ENCODE measurements at regions not wholly inside any gene's neighbourhood (a gene's known extent, or its start where the extent isn't known, plus 50 kb on each side); places are given as distances from the start of the nearest gene placed in this dataset.

DNA sequence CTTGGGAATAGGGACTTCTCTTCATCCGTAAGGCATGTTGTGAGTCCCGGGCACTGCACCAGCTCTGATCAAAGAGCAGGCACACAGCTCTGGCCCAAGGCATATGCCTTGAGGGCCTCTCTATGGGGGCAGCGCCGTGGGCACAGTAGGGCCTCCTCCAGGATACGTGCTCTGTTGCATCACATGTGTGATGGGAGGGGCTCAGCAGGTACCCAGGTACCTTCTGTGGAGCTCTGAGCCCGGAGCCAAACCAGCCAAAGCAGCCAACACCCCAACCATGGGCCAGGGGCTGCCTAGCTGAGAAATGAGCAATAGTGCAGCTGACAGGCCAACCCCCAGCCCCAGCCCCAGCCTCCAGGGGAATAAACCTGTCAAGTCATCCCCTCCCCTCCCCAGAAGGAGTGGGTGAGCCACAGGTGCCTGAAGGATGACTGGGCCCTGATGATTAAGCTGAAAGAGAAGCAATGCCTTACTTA is 79.7 kb upstream of the SHISAL1 start:
- Histone ChIP-seq H4K20me1 (ENCODE audit: control insufficient read depth, extremely low read depth, insufficient read depth, low read length) (no peaks in the 10 kb centered on the region), H3K27ac (ENCODE audit: control insufficient read depth, insufficient read depth, low read length) (no peak overlapping the region), H2AFZ (ENCODE audit: control insufficient read depth, low read length) (no peak overlapping the region), H3K27me3 (ENCODE audit: control insufficient read depth, extremely low read depth, insufficient read depth, low read length) (peaks cover 9% of the 10 kb centered on the region), H3K4me1 (ENCODE audit: control insufficient read depth, extremely low read depth, insufficient read depth, low read length) (peaks cover 19% of the 10 kb centered on the region), H3K79me2 (ENCODE audit: control insufficient read depth, insufficient read depth, low read length) (no peaks in the 10 kb centered on the region), H3K9me1 (ENCODE audit: control insufficient read depth, extremely low read depth, insufficient read depth, low read length) (no peaks in the 10 kb centered on the region), H3K9me3 (ENCODE audit: control insufficient read depth, low read depth, low read length) (no peaks in the 10 kb centered on the region), H3K36me3 (ENCODE audit: control insufficient read depth in 2 of 2, extremely low read depth in 1 of 2, insufficient read depth in 2 of 2, low read length in 2 of 2) (no peaks in the 10 kb centered on the region), H3K9ac (ENCODE audit: control insufficient read depth, extremely low read depth, insufficient read depth, low read length) (peak overlapping the region; percentile 14), H3K4me3 (ENCODE audit: control insufficient read depth in 2 of 3, extremely low read depth in 1 of 3, insufficient read depth in 2 of 3, low read depth in 1 of 3, low read length in 3 of 3) (no peak overlapping the region), H3K4me2 (ENCODE audit: control insufficient read depth, extremely low read depth, insufficient read depth, low read depth, low read length) (peak overlapping the region; percentile 19)
- FAIRE-seq (no peak), DNase-seq (ENCODE audit: low read depth, low spot score) (no peak)
- TF ChIP-seq, protein P1, sequence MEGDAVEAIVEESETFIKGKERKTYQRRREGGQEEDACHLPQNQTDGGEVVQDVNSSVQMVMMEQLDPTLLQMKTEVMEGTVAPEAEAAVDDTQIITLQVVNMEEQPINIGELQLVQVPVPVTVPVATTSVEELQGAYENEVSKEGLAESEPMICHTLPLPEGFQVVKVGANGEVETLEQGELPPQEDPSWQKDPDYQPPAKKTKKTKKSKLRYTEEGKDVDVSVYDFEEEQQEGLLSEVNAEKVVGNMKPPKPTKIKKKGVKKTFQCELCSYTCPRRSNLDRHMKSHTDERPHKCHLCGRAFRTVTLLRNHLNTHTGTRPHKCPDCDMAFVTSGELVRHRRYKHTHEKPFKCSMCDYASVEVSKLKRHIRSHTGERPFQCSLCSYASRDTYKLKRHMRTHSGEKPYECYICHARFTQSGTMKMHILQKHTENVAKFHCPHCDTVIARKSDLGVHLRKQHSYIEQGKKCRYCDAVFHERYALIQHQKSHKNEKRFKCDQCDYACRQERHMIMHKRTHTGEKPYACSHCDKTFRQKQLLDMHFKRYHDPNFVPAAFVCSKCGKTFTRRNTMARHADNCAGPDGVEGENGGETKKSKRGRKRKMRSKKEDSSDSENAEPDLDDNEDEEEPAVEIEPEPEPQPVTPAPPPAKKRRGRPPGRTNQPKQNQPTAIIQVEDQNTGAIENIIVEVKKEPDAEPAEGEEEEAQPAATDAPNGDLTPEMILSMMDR (optimal IDR thresholded peaks at IDR 0.05 in 1 of 3, IDR thresholded peaks at IDR 0.05 in 1 of 3, conservative IDR thresholded peaks at IDR 0.05 in 1 of 3; ENCODE audit: extremely low read depth in 1 of 3, insufficient read depth in 2 of 3, low read length in 3 of 3): no peak
- TF ChIP-seq EZH2 (IDR thresholded peaks at IDR 0.05; ENCODE audit: low read length): no peak
- dilution Hi-C loops (cut with MboI; ENCODE audit: extremely low pct_ligation_motif_present, low sequenced_read_pairs): no loop called here

DNA sequence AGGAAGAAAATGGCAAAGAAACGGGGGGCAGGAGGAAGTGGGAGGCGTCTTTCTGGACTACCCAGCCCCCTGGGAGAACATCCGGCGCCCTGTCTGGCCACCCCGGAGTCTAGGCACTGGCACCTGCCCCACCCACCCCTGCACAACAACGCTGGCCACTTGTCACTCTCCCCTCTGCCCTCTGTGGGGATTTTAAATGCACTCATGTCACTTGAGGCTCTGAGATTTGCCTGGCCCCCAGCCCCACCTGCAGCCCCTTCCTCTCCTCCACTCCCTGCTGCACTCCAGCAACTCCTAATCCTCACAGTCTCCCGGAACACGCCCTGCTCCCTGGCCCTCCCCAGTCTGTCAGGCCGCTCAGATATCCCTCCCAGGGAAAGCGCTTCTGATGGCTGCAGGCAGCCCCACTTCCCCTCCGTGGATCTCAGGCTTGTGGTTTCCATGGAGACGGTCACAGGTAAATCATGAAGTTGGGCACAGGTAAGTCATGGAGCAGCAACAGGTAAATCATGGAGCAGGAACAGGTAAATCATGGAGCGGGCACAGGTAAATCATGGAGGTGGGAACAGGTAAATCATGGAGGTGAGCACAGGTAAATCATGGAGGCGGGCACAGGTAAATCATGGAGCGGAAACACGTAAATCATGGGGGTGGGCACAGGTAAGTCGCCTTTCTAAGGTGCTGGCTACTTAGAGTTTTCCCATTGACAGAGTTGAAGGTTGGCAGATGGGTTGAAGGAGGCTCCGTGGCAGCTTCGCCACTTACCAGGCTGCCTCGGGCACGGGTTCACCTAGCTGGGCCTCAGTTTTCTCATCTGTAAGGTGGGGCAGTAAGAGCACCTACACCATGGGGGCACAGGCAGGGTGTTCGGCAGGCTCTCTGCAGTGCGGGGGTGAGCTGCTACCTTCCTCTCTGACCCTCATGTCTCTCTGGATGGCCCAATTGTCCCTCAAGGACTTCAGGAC is 79.0 kb upstream of the SHISAL1 start:
- H3K4me3 ChIP-seq (ENCODE audit: control insufficient read depth in 2 of 3, extremely low read depth in 1 of 3, insufficient read depth in 2 of 3, low read depth in 1 of 3, low read length in 3 of 3): no peak overlapping the region
- H3K36me3 ChIP-seq (ENCODE audit: control insufficient read depth in 2 of 2, extremely low read depth in 1 of 2, insufficient read depth in 2 of 2, low read length in 2 of 2): no peaks in the 10 kb centered on the region
- no peak overlapping the region for H2AFZ ChIP-seq (ENCODE audit: control insufficient read depth, low read length)
- no peaks in the 10 kb centered on the region for H3K9me3 ChIP-seq (ENCODE audit: control insufficient read depth, low read depth, low read length)
- H4K20me1 ChIP-seq (ENCODE audit: control insufficient read depth, extremely low read depth, insufficient read depth, low read length): no peaks in the 10 kb centered on the region
- no peak overlapping the region for H3K4me2 ChIP-seq (ENCODE audit: control insufficient read depth, extremely low read depth, insufficient read depth, low read depth, low read length)
- FAIRE-seq (no peak), DNase-seq (ENCODE audit: low read depth, low spot score) (no peak)
- peaks cover 15% of the 10 kb centered on the region for H3K27me3 ChIP-seq (ENCODE audit: control insufficient read depth, extremely low read depth, insufficient read depth, low read length)
- H3K9ac ChIP-seq (ENCODE audit: control insufficient read depth, extremely low read depth, insufficient read depth, low read length): no peak overlapping the region
- dilution Hi-C loops (cut with MboI; ENCODE audit: extremely low pct_ligation_motif_present, low sequenced_read_pairs): no loop called here
- no peaks in the 10 kb centered on the region for H3K79me2 ChIP-seq (ENCODE audit: control insufficient read depth, insufficient read depth, low read length)
- H3K9me1 ChIP-seq (ENCODE audit: control insufficient read depth, extremely low read depth, insufficient read depth, low read length): no peaks in the 10 kb centered on the region
- TF ChIP-seq, protein P1 (optimal IDR thresholded peaks at IDR 0.05 in 1 of 3, IDR thresholded peaks at IDR 0.05 in 1 of 3, conservative IDR thresholded peaks at IDR 0.05 in 1 of 3; ENCODE audit: extremely low read depth in 1 of 3, insufficient read depth in 2 of 3, low read length in 3 of 3): no peak
- TF ChIP-seq EZH2 (IDR thresholded peaks at IDR 0.05; ENCODE audit: low read length): no peak
- H3K4me1 ChIP-seq (ENCODE audit: control insufficient read depth, extremely low read depth, insufficient read depth, low read length): peaks cover 19% of the 10 kb centered on the region
- no peak overlapping the region for H3K27ac ChIP-seq (ENCODE audit: control insufficient read depth, insufficient read depth, low read length)
